Ascending aorta (tissue), 2 donors: ENCODE measurements at regions not wholly inside any gene's neighbourhood (a gene's known extent, or its start where the extent isn't known, plus 50 kb on each side); places are given as distances from the start of the nearest gene placed in this dataset.

Experiments
- DNase-seq, 2 donors: peaks; one replicate each; pipeline ENCODE4 v3.0.0-alpha.2; 2019; ENCODE audit warnings: low spot score in 2 of 2
- H3K27ac ChIP-seq, 2 donors: fragments of 200-600 bp; sonication (generic); one replicate each; pipeline ENCODE4 v1.5.1; 2016 to 2017; ENCODE audit warnings: mild to moderate bottlenecking in 1 of 2
- H3K27me3 ChIP-seq: fragments of 200-600 bp; sonication (generic); one replicate; pipeline ENCODE4 v1.5.1; 2017
- H3K36me3 ChIP-seq, 2 donors: fragments of 200-600 bp; sonication (generic); one replicate each; pipeline ENCODE4 v1.5.1; 2016
- H3K4me1 ChIP-seq, 2 donors: fragments of 200-600 bp; sonication (generic); one replicate each; pipeline ENCODE4 v1.5.1; 2016 to 2017; ENCODE audit warnings: mild to moderate bottlenecking in 1 of 2
- H3K4me3 ChIP-seq, 2 donors: fragments of 200-600 bp; sonication (generic); one replicate each; pipeline ENCODE4 v1.5.1; 2016 to 2017; ENCODE audit warnings: mild to moderate bottlenecking in 1 of 2
- H3K9me3 ChIP-seq, 2 donors: fragments of 200-600 bp; sonication (generic); one replicate each; pipeline ENCODE4 v1.5.1; 2016
- intact Hi-C: fragments of 100-400 bp; cut with DNase I; formaldehyde crosslinking; loops from one replicate; pipeline ENCODE4 v1.15.1; 2023
- TF ChIP-seq, protein P1 (sequence below), 3 experiments: fragments of 200-600 bp in 2 of 3; fragments of 450-650 bp in 1 of 3; sonication (generic) in 2 of 3; IDR thresholded peaks; one replicate each; pipeline ENCODE4 v1.5.1; 2016 to 2019; ENCODE audit warnings: antibody characterized with exemption in 3 of 3, mild to moderate bottlenecking in 1 of 3, moderate library complexity in 1 of 3

DNA sequence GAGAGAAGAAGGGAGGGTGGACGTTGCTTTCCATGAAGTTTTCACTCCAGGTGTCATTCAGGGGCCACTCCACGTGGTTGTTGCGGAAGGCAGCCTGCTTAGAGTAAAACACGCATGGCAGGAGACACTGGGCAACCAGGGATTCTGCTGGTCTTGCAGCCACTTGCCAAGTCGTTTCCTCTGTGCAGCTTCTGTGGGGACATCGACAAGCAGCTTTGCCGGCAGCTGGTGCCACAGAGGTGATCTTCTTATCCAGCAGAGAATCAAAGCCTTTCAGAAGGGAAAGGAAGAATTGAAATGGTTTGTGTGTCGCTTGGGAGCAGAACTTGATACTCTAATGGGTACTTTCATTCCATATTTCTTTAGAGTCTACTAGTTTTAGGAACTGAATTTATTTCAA, 867.1 kb upstream of the TENM3 start:
- Histone ChIP-seq H3K9me3 (no peaks in the 10 kb centered on the region), H3K27ac (no peak overlapping the region), H3K36me3 (no peaks in the 10 kb centered on the region), H3K4me1 (no peaks in the 10 kb centered on the region), H3K4me3 (no peak overlapping the region), H3K27me3 (no peaks in the 10 kb centered on the region)
- TF ChIP-seq, protein P1, sequence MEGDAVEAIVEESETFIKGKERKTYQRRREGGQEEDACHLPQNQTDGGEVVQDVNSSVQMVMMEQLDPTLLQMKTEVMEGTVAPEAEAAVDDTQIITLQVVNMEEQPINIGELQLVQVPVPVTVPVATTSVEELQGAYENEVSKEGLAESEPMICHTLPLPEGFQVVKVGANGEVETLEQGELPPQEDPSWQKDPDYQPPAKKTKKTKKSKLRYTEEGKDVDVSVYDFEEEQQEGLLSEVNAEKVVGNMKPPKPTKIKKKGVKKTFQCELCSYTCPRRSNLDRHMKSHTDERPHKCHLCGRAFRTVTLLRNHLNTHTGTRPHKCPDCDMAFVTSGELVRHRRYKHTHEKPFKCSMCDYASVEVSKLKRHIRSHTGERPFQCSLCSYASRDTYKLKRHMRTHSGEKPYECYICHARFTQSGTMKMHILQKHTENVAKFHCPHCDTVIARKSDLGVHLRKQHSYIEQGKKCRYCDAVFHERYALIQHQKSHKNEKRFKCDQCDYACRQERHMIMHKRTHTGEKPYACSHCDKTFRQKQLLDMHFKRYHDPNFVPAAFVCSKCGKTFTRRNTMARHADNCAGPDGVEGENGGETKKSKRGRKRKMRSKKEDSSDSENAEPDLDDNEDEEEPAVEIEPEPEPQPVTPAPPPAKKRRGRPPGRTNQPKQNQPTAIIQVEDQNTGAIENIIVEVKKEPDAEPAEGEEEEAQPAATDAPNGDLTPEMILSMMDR (IDR thresholded peaks at IDR 0.05): no peak
- no peak for DNase-seq
- intact Hi-C loops: no loop called here

DNA sequence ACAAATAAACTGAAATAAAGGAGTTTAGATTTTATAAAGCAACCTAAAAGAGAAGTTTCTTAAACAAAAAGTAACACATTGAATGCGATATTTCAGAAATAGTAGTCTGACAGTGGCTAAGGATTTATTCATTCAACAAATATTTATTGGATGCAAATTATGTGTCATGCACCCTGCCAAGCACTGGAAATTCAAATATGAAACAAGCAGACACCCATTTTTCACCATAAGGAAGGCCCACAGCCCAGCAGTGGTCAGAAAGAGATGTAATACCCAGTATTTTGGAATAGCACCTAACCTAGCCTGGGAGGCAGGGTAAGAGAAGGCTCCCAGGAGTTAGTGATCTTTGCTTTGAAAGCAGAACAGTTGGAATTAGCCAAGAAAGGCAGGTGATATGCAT, 855.1 kb upstream of the TENM3 start:
- no peaks in the 10 kb centered on the region for H3K4me1 ChIP-seq
- H3K36me3 ChIP-seq: no peaks in the 10 kb centered on the region
- H3K4me3 ChIP-seq: no peak overlapping the region
- no peaks in the 10 kb centered on the region for H3K9me3 ChIP-seq
- intact Hi-C loops: no loop called here
- DNase-seq: no peak
- TF ChIP-seq, protein P1 (IDR thresholded peaks at IDR 0.05): no peak
- no peaks in the 10 kb centered on the region for H3K27me3 ChIP-seq
- H3K27ac ChIP-seq: no peak overlapping the region

DNA sequence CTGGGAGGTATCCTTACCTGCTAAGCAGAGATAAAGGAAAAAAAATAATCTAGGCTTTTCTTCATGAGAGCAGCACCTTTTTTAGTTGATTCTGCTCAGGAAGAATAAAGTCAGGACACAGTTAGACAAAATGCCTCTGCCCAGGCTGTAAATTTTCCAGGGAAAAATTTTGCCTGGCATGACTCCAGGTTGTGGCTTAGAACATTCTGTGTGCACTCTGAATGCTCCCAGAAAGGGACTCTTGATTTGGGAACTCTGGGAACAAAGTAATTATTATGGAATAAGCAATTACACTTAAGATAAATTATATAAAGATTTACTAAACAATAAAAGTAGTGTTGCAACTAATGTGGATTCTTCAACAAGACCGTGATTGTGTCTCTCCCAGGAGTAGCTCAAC, 826.2 kb upstream of the TENM3 start:
- Histone ChIP-seq H3K27me3 (no peaks in the 10 kb centered on the region), H3K27ac (no peak overlapping the region), H3K36me3 (no peaks in the 10 kb centered on the region), H3K9me3 (no peaks in the 10 kb centered on the region), H3K4me3 (no peak overlapping the region), H3K4me1 (no peaks in the 10 kb centered on the region)
- TF ChIP-seq, protein P1 (IDR thresholded peaks at IDR 0.05): no peak
- intact Hi-C loops: no loop called here
- no peak for DNase-seq

DNA sequence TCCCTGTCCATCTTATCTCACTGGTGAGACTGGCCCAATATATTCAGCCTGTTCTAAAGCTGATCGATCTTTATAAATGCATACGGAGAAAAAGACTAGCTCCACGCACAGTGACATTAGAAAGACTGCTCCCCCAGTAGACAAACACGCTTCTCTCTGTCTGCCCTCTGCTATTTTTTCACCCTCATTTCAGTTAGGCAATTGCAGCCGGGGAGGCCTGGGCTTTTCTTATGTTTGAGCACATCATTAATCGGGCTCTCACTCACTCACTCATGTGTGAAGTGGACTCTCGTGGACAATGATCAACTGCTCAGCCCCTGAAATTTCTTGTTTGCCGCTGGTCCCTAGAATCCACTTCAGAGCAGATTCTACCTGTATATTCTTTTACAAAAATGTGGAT, 824.7 kb upstream of the TENM3 start:
- H3K9me3 ChIP-seq: no peaks in the 10 kb centered on the region
- H3K27ac ChIP-seq: no peak overlapping the region
- no peaks in the 10 kb centered on the region for H3K36me3 ChIP-seq
- no peaks in the 10 kb centered on the region for H3K4me1 ChIP-seq
- DNase-seq: no peak
- intact Hi-C loops: no loop called here
- TF ChIP-seq, protein P1 (IDR thresholded peaks at IDR 0.05): no peak
- no peaks in the 10 kb centered on the region for H3K27me3 ChIP-seq
- H3K4me3 ChIP-seq: no peak overlapping the region

DNA sequence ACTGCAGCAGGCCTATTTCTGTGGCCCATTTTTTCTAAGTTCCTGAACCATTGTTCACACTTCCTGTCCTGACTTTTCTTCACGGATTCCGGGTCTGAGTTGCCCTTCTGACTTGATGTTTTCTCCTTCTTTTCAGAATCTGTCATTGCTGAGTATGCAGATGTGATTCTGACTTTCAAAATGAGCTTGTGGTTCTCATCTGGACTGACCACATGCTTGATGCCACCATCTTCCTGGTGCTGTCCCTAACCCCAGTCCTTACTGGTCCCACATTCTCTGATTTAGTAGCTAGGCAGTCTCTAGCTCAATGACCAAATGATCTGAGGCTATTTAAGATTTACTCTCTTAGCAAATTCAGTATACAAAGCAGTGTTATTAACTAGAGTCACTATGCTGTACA, 822.3 kb upstream of the TENM3 start:
- Histone ChIP-seq H3K27ac (no peak overlapping the region), H3K4me1 (no peaks in the 10 kb centered on the region), H3K4me3 (no peak overlapping the region), H3K9me3 (no peaks in the 10 kb centered on the region), H3K27me3 (no peaks in the 10 kb centered on the region), H3K36me3 (no peaks in the 10 kb centered on the region)
- TF ChIP-seq, protein P1 (IDR thresholded peaks at IDR 0.05): no peak
- DNase-seq: no peak
- intact Hi-C loops: no loop called here

DNA sequence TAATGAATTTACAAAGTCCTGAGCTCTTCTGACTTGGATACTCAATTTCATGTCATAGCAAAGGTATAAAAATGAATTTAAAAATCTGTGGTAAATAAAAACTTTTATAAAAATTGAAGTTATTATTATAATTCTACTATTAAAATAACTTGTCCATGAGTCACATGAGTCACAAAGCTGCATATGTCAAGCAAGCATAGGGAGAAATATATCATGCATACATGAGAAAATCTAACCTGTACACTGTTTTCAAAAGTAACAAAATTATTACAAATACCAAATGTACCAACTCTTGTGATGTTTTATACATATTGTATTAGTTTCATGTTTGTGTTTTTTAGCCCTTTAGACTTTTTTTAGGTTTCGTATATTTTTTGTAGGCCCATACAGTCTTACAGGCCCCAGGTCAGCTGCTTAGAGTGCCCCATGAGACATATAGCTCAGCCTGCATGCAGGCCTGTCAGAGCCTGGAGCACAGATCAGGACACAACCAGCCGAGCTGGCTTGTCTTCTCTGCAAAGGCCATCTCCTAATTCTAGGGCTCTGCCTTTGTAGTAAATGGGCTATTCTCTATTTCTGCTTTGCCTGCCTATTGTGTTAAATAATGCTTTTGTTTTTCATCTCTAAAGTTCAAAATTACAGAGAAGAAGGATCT, 818.7 kb upstream of the TENM3 start:
- Histone ChIP-seq H3K4me3 (no peak overlapping the region), H3K36me3 (no peaks in the 10 kb centered on the region), H3K27me3 (no peaks in the 10 kb centered on the region), H3K27ac (no peak overlapping the region), H3K9me3 (no peaks in the 10 kb centered on the region), H3K4me1 (no peaks in the 10 kb centered on the region)
- no peak for DNase-seq
- intact Hi-C loops: no loop called here
- TF ChIP-seq, protein P1 (IDR thresholded peaks at IDR 0.05): no peak
